GM12878 (cell line): ENCODE measurements at regions not wholly inside any gene's neighbourhood (a gene's known extent, or its start where the extent isn't known, plus 50 kb on each side); places are given as distances from the start of the nearest gene placed in this dataset.

Experiments
- ATAC-seq: fragments of 200-7000 bp; cut with Tn5 transposase; 3 replicates; pipeline ENCODE4 v1.9.1; 2020; ENCODE audit warnings: mild to moderate bottlenecking, moderate library complexity
- BruUV-seq: library from RNA; stranded (reverse); fragments of 400-500 nt; replicated peaks from 2 replicates; lab custom pipeline; 2021; lab: Mats Ljungman, UMichigan
- CTCF ChIA-PET: fragments of 300-600 bp; sonication (Branson Sonifier 250); formaldehyde crosslinking; extraction: SDS; loops from one replicate; lab custom pipeline; 2021; ENCODE audit warnings: inconsistent platforms; lab: Yijun Ruan, JAX
- POLR2A ChIA-PET: fragments of 350-600 bp; formaldehyde crosslinking; extraction: SDS; loops from one replicate; lab custom pipeline; 2021; ENCODE audit warnings: inconsistent platforms; lab: Charles Lee
- RAD21 ChIA-PET: fragments of 300-600 bp; sonication (Branson Sonifier 250); formaldehyde crosslinking; loops from one replicate; lab custom pipeline; 2023; ENCODE audit warnings: antibody characterized with exemption; ENCODE audit not compliant: unreplicated experiment; lab: Charles Lee
- SMC1A ChIA-PET: fragments of 300-600 bp; sonication (Branson Sonifier 250); formaldehyde crosslinking; loops from one replicate; lab custom pipeline; 2023; ENCODE audit not compliant: unreplicated experiment, uncharacterized antibody; lab: Charles Lee
- DNase-seq: peaks from one replicate; pipeline ENCODE4 v3.0.0-alpha.2; 2011; ENCODE audit warnings: low read depth, low spot score
- FAIRE-seq: peaks from 3 replicates; lab custom pipeline; 2011; peaks lifted over from hg19 to GRCh38; lab: Jason Lieb, UNC
- H2AFZ ChIP-seq: 2 replicates; pipeline ENCODE4 v1.6.0; 2011; ENCODE audit warnings: low read depth, low read length, control low read depth; ENCODE audit not compliant: control insufficient read depth
- H3K27ac ChIP-seq: 2 replicates; pipeline ENCODE4 v1.5.1; 2011; ENCODE audit warnings: control low read depth; ENCODE audit not compliant: control insufficient read depth, insufficient read depth
- H3K27me3 ChIP-seq, 2 experiments: replicated peaks in 1 of 2; 2 replicates each; pipeline versions ENCODE4 v1.6.0 to v1.6.1; 2011; ENCODE audit warnings: low read length in 1 of 2; ENCODE audit not compliant: control insufficient read depth in 2 of 2, insufficient read depth in 2 of 2
- H3K36me3 ChIP-seq, 2 experiments: 2 replicates each; pipeline ENCODE4 v1.5.1; 2011; ENCODE audit warnings: low read length in 1 of 2; ENCODE audit not compliant: control insufficient read depth in 2 of 2, insufficient read depth in 2 of 2
- H3K4me1 ChIP-seq: 2 replicates; pipeline ENCODE4 v1.6.1; 2011; ENCODE audit warnings: mild to moderate bottlenecking, low read length, moderate library complexity, mixed read lengths; ENCODE audit not compliant: control insufficient read depth, insufficient read depth
- H3K4me2 ChIP-seq: 2 replicates; pipeline ENCODE4 v1.6.0; 2011; ENCODE audit warnings: control low read depth; ENCODE audit not compliant: control insufficient read depth, insufficient read depth
- H3K4me3 ChIP-seq: fragments of 200-600 bp; sonication (generic); 2 replicates; pipeline ENCODE4 v1.5.1; 2016
- H3K79me2 ChIP-seq: 2 replicates; pipeline ENCODE4 v1.6.0; 2011; ENCODE audit warnings: low read length; ENCODE audit not compliant: control insufficient read depth, insufficient read depth
- H3K9ac ChIP-seq: 2 replicates; pipeline ENCODE4 v1.8.0; 2011; ENCODE audit warnings: low read length, control low read depth, mixed read lengths; ENCODE audit not compliant: control insufficient read depth, insufficient read depth
- H3K9me3 ChIP-seq: replicated peaks from 3 replicates; pipeline ENCODE4 v1.5.1; 2011; ENCODE audit warnings: mild to moderate bottlenecking, low read length; ENCODE audit not compliant: control insufficient read depth, insufficient read depth
- H4K20me1 ChIP-seq: 2 replicates; pipeline ENCODE4 v1.6.0; 2011; ENCODE audit not compliant: control insufficient read depth, insufficient read depth
- BMI1 ChIP-seq: fragments of 450-650 bp; IDR thresholded peaks from 2 replicates; pipeline ENCODE4 v1.6.1; 2016; ENCODE audit warnings: mild to moderate bottlenecking, moderate library complexity, borderline replicate concordance
- CBFB ChIP-seq: IDR thresholded peaks from 2 replicates; pipeline ENCODE4 v1.6.1; 2016; ENCODE audit warnings: antibody characterized with exemption, low read depth
- DPF2 ChIP-seq: fragments of 450-650 bp; IDR thresholded peaks from 2 replicates; pipeline ENCODE4 v1.6.1; 2017; ENCODE audit warnings: mild to moderate bottlenecking
- EED ChIP-seq: sonication (generic); IDR thresholded peaks from 2 replicates; pipeline ENCODE4 v1.6.1; 2016; ENCODE audit warnings: antibody characterized with exemption, low read depth
- IKZF1 ChIP-seq: fragments of 450-650 bp; conservative IDR thresholded peaks from 2 replicates; pipeline ENCODE4 v1.6.1; 2017; ENCODE audit warnings: antibody characterized with exemption, mild to moderate bottlenecking
- JUNB ChIP-seq: IDR thresholded peaks from 2 replicates; pipeline ENCODE4 v1.6.1; 2016; ENCODE audit warnings: antibody characterized with exemption, mild to moderate bottlenecking
- KDM1A ChIP-seq: fragments of 200-600 bp; sonication (generic); IDR thresholded peaks from 2 replicates; pipeline ENCODE4 v1.6.1; 2016; ENCODE audit warnings: borderline replicate concordance
- MTA2 ChIP-seq: fragments of 450-650 bp; IDR thresholded peaks from 2 replicates; pipeline ENCODE4 v1.6.1; 2016; ENCODE audit warnings: low read depth, mild to moderate bottlenecking, moderate library complexity
- POLR2AphosphoS2 ChIP-seq: IDR thresholded peaks from 2 replicates; pipeline ENCODE4 v1.6.1; 2011; ENCODE audit warnings: low read depth, mild to moderate bottlenecking, low read length, improper control_type of control experiment, moderate library complexity
- POLR2AphosphoS5 ChIP-seq: IDR thresholded peaks from 2 replicates; pipeline ENCODE4 v1.6.1; 2011; ENCODE audit warnings: mild to moderate bottlenecking, low read length, inconsistent platforms
- SMARCA5 ChIP-seq: fragments of 450-650 bp; IDR thresholded peaks from 2 replicates; pipeline ENCODE4 v1.6.1; 2017; ENCODE audit warnings: mild to moderate bottlenecking
- SREBF2 ChIP-seq: IDR thresholded peaks from 2 replicates; pipeline ENCODE4 v1.6.1; 2012; ENCODE audit warnings: mild to moderate bottlenecking, low read length
- SUPT20H ChIP-seq: IDR thresholded peaks from 2 replicates; pipeline ENCODE4 v1.6.1; 2011; ENCODE audit warnings: low read depth, mild to moderate bottlenecking, low read length, moderate library complexity, borderline replicate concordance; ENCODE audit not compliant: control insufficient read depth
- ZNF274 ChIP-seq: IDR thresholded peaks from one replicate; pipeline ENCODE4 v1.8.0; 2011; ENCODE audit not compliant: insufficient read length, insufficient read depth
- ZNF622 ChIP-seq: fragments of 450-650 bp; IDR thresholded peaks from 2 replicates; pipeline ENCODE4 v1.6.1; 2017; ENCODE audit warnings: mild to moderate bottlenecking, inconsistent platforms
- WGBS: methylation state at CpG from one replicate; pipeline ENCODE4 v1.1.6; 2016; ENCODE audit warnings: low lambda C conversion rate; ENCODE audit not compliant: insufficient replicate concordance, insufficient coverage; ENCODE audit errors: missing lambda C conversion rate; 5-methylcytosine and 5-hydroxymethylcytosine counted together
- in situ Hi-C: fragments of 300-500 bp; cut with MboI; formaldehyde crosslinking; loops from 9 replicates; pipeline ENCODE4 v1.14.3; 2018; ENCODE audit warnings: mixed read lengths
- intact Hi-C: fragments of 100-400 bp; cut with micrococcal nuclease; formaldehyde crosslinking; loops from one replicate; pipeline ENCODE4 v1.14.2; 2022; ENCODE audit not compliant: unreplicated experiment
- TF ChIP-seq, protein P1 (sequence below): fragments of 450-650 bp; IDR thresholded peaks from 2 replicates; pipeline ENCODE4 v1.6.1; 2017; ENCODE audit warnings: mild to moderate bottlenecking, moderate library complexity
- TF ChIP-seq, protein P2 (sequence below): IDR thresholded peaks from 2 replicates; pipeline ENCODE4 v1.6.1; 2011; ENCODE audit warnings: low read depth, low read length, improper control_type of control experiment, borderline replicate concordance
- TF ChIP-seq, protein P3 (sequence below): fragments of 150-350 bp; IDR thresholded peaks from 2 replicates; pipeline ENCODE4 v1.6.1; 2014; ENCODE audit warnings: mild to moderate bottlenecking, low read depth, low read length

DNA sequence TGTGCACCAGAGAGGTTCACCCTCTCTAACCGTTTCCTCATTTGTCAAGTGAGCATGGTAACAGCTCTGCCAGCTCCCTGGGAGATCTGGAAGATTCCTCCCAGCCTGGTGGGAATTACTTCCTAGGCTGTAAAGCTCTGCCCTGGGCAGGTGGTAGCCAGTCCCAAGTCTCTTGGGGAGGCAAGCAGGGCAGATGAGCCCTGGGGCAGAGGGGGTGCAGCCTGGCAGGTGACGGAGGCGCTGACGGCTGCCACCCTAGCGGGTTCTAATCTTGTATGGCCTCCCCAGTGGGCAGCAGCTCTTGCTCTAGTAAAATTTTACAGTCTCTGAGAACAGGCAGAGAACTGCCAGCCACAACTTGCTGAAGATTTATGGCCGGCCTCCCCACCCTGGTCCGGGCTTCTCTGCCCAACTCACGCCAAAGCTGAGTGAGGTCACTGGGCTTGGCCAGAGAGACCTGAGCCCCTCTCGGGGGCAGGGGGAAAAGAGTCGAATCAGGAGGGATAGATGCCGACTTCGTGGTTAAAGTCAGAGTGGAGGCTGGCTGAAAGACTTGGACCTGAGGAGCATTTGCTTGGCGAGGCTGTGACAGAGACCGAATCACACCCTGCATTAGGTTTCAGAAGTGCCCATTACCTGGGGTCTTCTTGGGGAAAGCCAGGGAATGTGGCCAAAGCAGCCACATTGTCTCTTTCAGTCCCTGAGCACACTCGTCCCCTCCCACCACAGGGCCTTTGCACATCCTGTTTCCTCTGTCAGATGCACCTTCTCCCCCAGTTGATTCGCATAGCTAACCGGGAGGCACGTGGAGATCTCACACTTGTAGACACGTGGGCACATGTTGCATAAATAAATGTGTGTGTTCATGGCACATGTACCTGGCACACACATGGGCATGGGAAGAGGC lies 188.2 kb downstream of the MN1 start:
- in situ Hi-C loops (no loop called here), intact Hi-C loops (no loop called here)
- ChIA-PET SMC1A (no interaction called here), POLR2A (no interaction called here), CTCF (no interaction called here), RAD21 (no interaction called here)
- H3K4me1 ChIP-seq: no peaks in the 10 kb centered on the region
- no peak for ATAC-seq
- FAIRE-seq: no peak
- H3K36me3 ChIP-seq: no peaks in the 10 kb centered on the region
- BruUV-seq: no TSS peak
- H3K4me2 ChIP-seq: no peak overlapping the region
- H3K79me2 ChIP-seq: no peaks in the 10 kb centered on the region
- H4K20me1 ChIP-seq: no peaks in the 10 kb centered on the region
- H3K9ac ChIP-seq: no peak overlapping the region
- no peaks in the 10 kb centered on the region for H3K9me3 ChIP-seq
- no peak for DNase-seq
- H3K4me3 ChIP-seq: no peak overlapping the region
- H2AFZ ChIP-seq: no peak overlapping the region
- no peak overlapping the region for H3K27ac ChIP-seq
- 20% methylated on average over 19 of the region's 19 CpGs for WGBS
- H3K27me3 ChIP-seq: no peaks in the 10 kb centered on the region; a peak in 2 of 4 replicates
- TF ChIP-seq KDM1A (no peak), SMARCA5 (no peak), POLR2AphosphoS2 (no peak), SUPT20H (no peak), DPF2 (no peak), CBFB (no peak), JUNB (no peak), IKZF1 (no peak), BMI1 (no peak), ZNF622 (no peak), POLR2AphosphoS5 (no peak), EED (no peak), ZNF274 (no peak), MTA2 (no peak), SREBF2 (no peak)
- TF ChIP-seq, protein P1, sequence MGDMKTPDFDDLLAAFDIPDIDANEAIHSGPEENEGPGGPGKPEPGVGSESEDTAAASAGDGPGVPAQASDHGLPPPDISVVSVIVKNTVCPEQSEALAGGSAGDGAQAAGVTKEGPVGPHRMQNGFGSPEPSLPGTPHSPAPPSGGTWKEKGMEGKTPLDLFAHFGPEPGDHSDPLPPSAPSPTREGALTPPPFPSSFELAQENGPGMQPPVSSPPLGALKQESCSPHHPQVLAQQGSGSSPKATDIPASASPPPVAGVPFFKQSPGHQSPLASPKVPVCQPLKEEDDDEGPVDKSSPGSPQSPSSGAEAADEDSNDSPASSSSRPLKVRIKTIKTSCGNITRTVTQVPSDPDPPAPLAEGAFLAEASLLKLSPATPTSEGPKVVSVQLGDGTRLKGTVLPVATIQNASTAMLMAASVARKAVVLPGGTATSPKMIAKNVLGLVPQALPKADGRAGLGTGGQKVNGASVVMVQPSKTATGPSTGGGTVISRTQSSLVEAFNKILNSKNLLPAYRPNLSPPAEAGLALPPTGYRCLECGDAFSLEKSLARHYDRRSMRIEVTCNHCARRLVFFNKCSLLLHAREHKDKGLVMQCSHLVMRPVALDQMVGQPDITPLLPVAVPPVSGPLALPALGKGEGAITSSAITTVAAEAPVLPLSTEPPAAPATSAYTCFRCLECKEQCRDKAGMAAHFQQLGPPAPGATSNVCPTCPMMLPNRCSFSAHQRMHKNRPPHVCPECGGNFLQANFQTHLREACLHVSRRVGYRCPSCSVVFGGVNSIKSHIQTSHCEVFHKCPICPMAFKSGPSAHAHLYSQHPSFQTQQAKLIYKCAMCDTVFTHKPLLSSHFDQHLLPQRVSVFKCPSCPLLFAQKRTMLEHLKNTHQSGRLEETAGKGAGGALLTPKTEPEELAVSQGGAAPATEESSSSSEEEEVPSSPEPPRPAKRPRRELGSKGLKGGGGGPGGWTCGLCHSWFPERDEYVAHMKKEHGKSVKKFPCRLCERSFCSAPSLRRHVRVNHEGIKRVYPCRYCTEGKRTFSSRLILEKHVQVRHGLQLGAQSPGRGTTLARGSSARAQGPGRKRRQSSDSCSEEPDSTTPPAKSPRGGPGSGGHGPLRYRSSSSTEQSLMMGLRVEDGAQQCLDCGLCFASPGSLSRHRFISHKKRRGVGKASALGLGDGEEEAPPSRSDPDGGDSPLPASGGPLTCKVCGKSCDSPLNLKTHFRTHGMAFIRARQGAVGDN: no peak
- TF ChIP-seq, protein P2, sequence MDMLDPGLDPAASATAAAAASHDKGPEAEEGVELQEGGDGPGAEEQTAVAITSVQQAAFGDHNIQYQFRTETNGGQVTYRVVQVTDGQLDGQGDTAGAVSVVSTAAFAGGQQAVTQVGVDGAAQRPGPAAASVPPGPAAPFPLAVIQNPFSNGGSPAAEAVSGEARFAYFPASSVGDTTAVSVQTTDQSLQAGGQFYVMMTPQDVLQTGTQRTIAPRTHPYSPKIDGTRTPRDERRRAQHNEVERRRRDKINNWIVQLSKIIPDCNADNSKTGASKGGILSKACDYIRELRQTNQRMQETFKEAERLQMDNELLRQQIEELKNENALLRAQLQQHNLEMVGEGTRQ: no peak
- TF ChIP-seq, protein P3, sequence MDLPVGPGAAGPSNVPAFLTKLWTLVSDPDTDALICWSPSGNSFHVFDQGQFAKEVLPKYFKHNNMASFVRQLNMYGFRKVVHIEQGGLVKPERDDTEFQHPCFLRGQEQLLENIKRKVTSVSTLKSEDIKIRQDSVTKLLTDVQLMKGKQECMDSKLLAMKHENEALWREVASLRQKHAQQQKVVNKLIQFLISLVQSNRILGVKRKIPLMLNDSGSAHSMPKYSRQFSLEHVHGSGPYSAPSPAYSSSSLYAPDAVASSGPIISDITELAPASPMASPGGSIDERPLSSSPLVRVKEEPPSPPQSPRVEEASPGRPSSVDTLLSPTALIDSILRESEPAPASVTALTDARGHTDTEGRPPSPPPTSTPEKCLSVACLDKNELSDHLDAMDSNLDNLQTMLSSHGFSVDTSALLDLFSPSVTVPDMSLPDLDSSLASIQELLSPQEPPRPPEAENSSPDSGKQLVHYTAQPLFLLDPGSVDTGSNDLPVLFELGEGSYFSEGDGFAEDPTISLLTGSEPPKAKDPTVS: no peak
